A549 (cell line): ENCODE measurements at regions not wholly inside any gene's neighbourhood (a gene's known extent, or its start where the extent isn't known, plus 50 kb on each side); places are given as distances from the start of the nearest gene placed in this dataset.
A peak's percentile ranks its signal among the peaks of the same experiment; 100 is the strongest.

Experiments
- ATAC-seq, 2 experiments: fragments of 200-7000 bp in 1 of 2; fragments of >200 bp in 1 of 2; cut with Nextera tagmentation in 1 of 2; cut with Tn5 transposase in 1 of 2; 3 replicates each; pipeline versions ENCODE4 v1.8.0 to v1.9.1; 2018 to 2020; ENCODE audit warnings: mild to moderate bottlenecking in 1 of 2, moderate library complexity in 1 of 2
- CTCF ChIA-PET: fragments of 300-600 bp; sonication (Branson Sonifier 250); formaldehyde crosslinking; extraction: SDS; loops from one replicate; lab custom pipeline; 2021; ENCODE audit warnings: antibody characterized with exemption, inconsistent platforms; lab: Yijun Ruan, JAX
- POLR2A ChIA-PET: fragments of 350-600 bp; formaldehyde crosslinking; extraction: SDS; loops from one replicate; lab custom pipeline; 2021; ENCODE audit warnings: antibody characterized with exemption, inconsistent platforms; lab: Yijun Ruan, JAX
- DNase-seq, 2 experiments: peaks; one replicate each; pipeline versions ENCODE4 v3.0.0 to v3.0.0-alpha.2; 2011 to 2016; ENCODE audit warnings: low read depth in 1 of 2, low spot score in 1 of 2
- FAIRE-seq: peaks from 2 replicates; lab custom pipeline; 2011; peaks lifted over from hg19 to GRCh38; lab: Jason Lieb, UNC
- H3K27ac ChIP-seq, 2 experiments: fragments of >200 bp; sonication (Bioruptor Twin); formaldehyde crosslinking; 3 replicates each; pipeline ENCODE4 v1.5.1; 2016 to 2017
- H3K4me1 ChIP-seq: fragments of >200 bp; sonication (Bioruptor Twin); formaldehyde crosslinking; 3 replicates; pipeline ENCODE4 v1.6.1; 2016
- H3K4me2 ChIP-seq: fragments of >200 bp; sonication (Bioruptor Twin); formaldehyde crosslinking; 3 replicates; pipeline ENCODE4 v1.6.1; 2016
- H3K4me3 ChIP-seq: fragments of >200 bp; sonication (Bioruptor Twin); formaldehyde crosslinking; 3 replicates; pipeline ENCODE4 v1.5.1; 2016
- H3K9me3 ChIP-seq: fragments of >200 bp; sonication (Bioruptor Twin); formaldehyde crosslinking; 3 replicates; pipeline ENCODE4 v1.6.1; 2016
- BHLHE40 ChIP-seq: IDR thresholded peaks from 2 replicates; pipeline ENCODE4 v1.6.1; 2012; ENCODE audit warnings: low read depth, low read length, inconsistent platforms
- CBX2 ChIP-seq: fragments of 200-600 bp; sonication (generic); IDR thresholded peaks from 2 replicates; pipeline ENCODE4 v1.6.1; 2016; ENCODE audit warnings: low read depth, mild to moderate bottlenecking, borderline replicate concordance
- CBX8 ChIP-seq: fragments of 200-600 bp; sonication (generic); IDR thresholded peaks from 2 replicates; pipeline ENCODE4 v1.6.1; 2016
- CEBPB ChIP-seq, 2 experiments: fragments of >200 bp in 1 of 2; sonication (Bioruptor Twin) in 1 of 2; formaldehyde crosslinking in 1 of 2; IDR thresholded peaks; 2 replicates each; pipeline ENCODE4 v1.6.1; 2012 to 2016
- CHD2 ChIP-seq: fragments of 150-350 bp; IDR thresholded peaks from 2 replicates; pipeline ENCODE4 v1.6.1; 2014; ENCODE audit warnings: low read length; ENCODE audit not compliant: partially characterized antibody
- CHD4 ChIP-seq: fragments of 200-600 bp; sonication (generic); IDR thresholded peaks from 2 replicates; pipeline ENCODE4 v1.6.1; 2016; ENCODE audit warnings: antibody characterized with exemption, mild to moderate bottlenecking, borderline replicate concordance
- ELK1 ChIP-seq: fragments of 150-350 bp; IDR thresholded peaks from 2 replicates; pipeline ENCODE4 v1.6.1; 2014; ENCODE audit warnings: low read depth, mild to moderate bottlenecking, low read length
- FOSL2 ChIP-seq, 2 experiments: fragments of 450-650 bp in 1 of 2; fragments of >200 bp in 1 of 2; sonication (Bioruptor Twin) in 1 of 2; formaldehyde crosslinking; IDR thresholded peaks; 2 replicates each; pipeline versions ENCODE4 v1.5.0 to v1.6.1; 2016 to 2020; ENCODE audit warnings: mild to moderate bottlenecking in 1 of 2, moderate library complexity in 1 of 2
- FOXS1 ChIP-seq: fragments of 250-450 bp; sonication (Bioruptor Pico); IDR thresholded peaks from 2 replicates; pipeline ENCODE4 v1.5.0; 2020; ENCODE audit warnings: mild to moderate bottlenecking, moderate library complexity
- HMGXB4 ChIP-seq: fragments of 250-450 bp; sonication (Bioruptor Pico); IDR thresholded peaks from 2 replicates; pipeline ENCODE4 v1.5.0; 2021; ENCODE audit warnings: mild to moderate bottlenecking, moderate library complexity, borderline replicate concordance
- HOXA7 ChIP-seq: fragments of 250-450 bp; sonication (Bioruptor Pico); IDR thresholded peaks from 2 replicates; pipeline ENCODE4 v1.5.0; 2020; ENCODE audit warnings: mild to moderate bottlenecking, moderate library complexity
- JUNB ChIP-seq: fragments of >200 bp; sonication (Bioruptor Twin); formaldehyde crosslinking; IDR thresholded peaks from 2 replicates; pipeline ENCODE4 v1.6.1; 2016
- MAZ ChIP-seq: fragments of 150-350 bp; IDR thresholded peaks from 2 replicates; pipeline ENCODE4 v1.6.1; 2014; ENCODE audit warnings: antibody characterized with exemption, low read depth, low read length, borderline replicate concordance
- PBX3 ChIP-seq: IDR thresholded peaks from 2 replicates; pipeline ENCODE4 v1.6.1; 2012
- RAD21 ChIP-seq, 2 experiments: fragments of >200 bp in 1 of 2; sonication (Bioruptor Twin) in 1 of 2; formaldehyde crosslinking in 1 of 2; IDR thresholded peaks in 1 of 2; conservative IDR thresholded peaks in 1 of 2; 2 replicates in 1 of 2; 3 replicates in 1 of 2; pipeline ENCODE4 v1.6.1; 2012 to 2018; ENCODE audit warnings: inconsistent platforms in 1 of 2
- REST ChIP-seq: fragments of 200-600 bp; sonication (generic); IDR thresholded peaks from 2 replicates; pipeline ENCODE4 v1.6.1; 2016; ENCODE audit warnings: antibody characterized with exemption, mild to moderate bottlenecking, moderate library complexity
- ZC3H11A ChIP-seq: fragments of 450-650 bp; IDR thresholded peaks from 2 replicates; pipeline ENCODE4 v1.6.1; 2014; ENCODE audit warnings: antibody characterized with exemption, mild to moderate bottlenecking
- ZNF302 ChIP-seq: fragments of 250-450 bp; sonication (Bioruptor Pico); IDR thresholded peaks from 2 replicates; pipeline ENCODE4 v1.9.0; 2021; ENCODE audit warnings: inconsistent platforms, mild to moderate bottlenecking, moderate library complexity
- WGBS: methylation state at CpG from one replicate; pipeline ENCODE4 v1.1.6; 2017; ENCODE audit errors: missing lambda C conversion rate; 5-methylcytosine and 5-hydroxymethylcytosine counted together

- POLR2A ChIA-PET, result no interaction called here
- no peaks in the 10 kb centered on the region for H3K9me3 ChIP-seq
- no peak overlapping the region for H3K4me2 ChIP-seq
- no peak overlapping the region for H3K27ac ChIP-seq
- FAIRE-seq, result no peak
- no peak for ATAC-seq
- peaks cover 42% of the 10 kb centered on the region for H3K4me1 ChIP-seq
- WGBS, result 61% methylated on average over 3 of the region's 3 CpGs
- DNase-seq, result no peak
- TF ChIP-seq RAD21 (conservative IDR thresholded peaks at IDR 0.05 in 1 of 2, IDR thresholded peaks at IDR 0.05 in 1 of 2), result no peak
- no peak for TF ChIP-seq CEBPB (IDR thresholded peaks at IDR 0.05)
- no peak for TF ChIP-seq FOXS1 (CRISPR knock-in tag)
- no peak for TF ChIP-seq CBX8
- TF ChIP-seq ZNF302, result no peak
- no peak for TF ChIP-seq CHD4
- TF ChIP-seq REST, result no peak
- TF ChIP-seq ELK1, result no peak
- TF ChIP-seq, all 56 proteins: peak for 0
- no peak overlapping the region for H3K4me3 ChIP-seq
- CTCF ChIA-PET, result no interaction called here
These were observed 160.8 kb downstream of the MYCN start for GRCh38 chr2:16101196-16101595.

- WGBS, result 26% methylated on average over 1 of the region's 1 CpG
- no peaks in the 10 kb centered on the region for H3K9me3 ChIP-seq
- POLR2A ChIA-PET, result no interaction called here
- TF ChIP-seq HOXA7 (CRISPR knock-in tag) (no peak), JUNB (no peak), MAZ (no peak), FOSL2 (IDR thresholded peaks at IDR 0.05) (no peak), FOSL2 (CRISPR knock-in tag; IDR thresholded peaks at IDR 0.05) (peak; percentile 14; the same call in 1 of the 2 replicates), ZC3H11A (no peak), PBX3 (no peak)
- TF ChIP-seq, all 56 proteins: peak for 1
- H3K4me1 ChIP-seq, result peaks cover 39% of the 10 kb centered on the region
- FAIRE-seq, result peak; percentile 46
- CTCF ChIA-PET, result no interaction called here
- H3K4me3 ChIP-seq, result no peak overlapping the region
- H3K4me2 ChIP-seq, result peak overlapping the region; percentile 25; the same call in 2 of the 3 replicates
- peak in 1 of 2 experiments; percentile 54; a peak in 3 of 6 replicates for ATAC-seq
- peak; percentile 36 to 38 for DNase-seq
- no peak overlapping the region; a peak in 1 of 6 replicates for H3K27ac ChIP-seq
These were observed 159.7 kb downstream of the MYCN start for GRCh38 chr2:16100006-16100405.

- ChIA-PET POLR2A (no interaction called here), CTCF (no interaction called here)
- no peak for DNase-seq
- ATAC-seq, result no peak
- WGBS, result 80% methylated on average over 2 of the region's 2 CpGs
- no peak overlapping the region for H3K4me2 ChIP-seq
- peaks cover 33% of the 10 kb centered on the region for H3K4me1 ChIP-seq
- TF ChIP-seq RAD21 (conservative IDR thresholded peaks at IDR 0.05 in 1 of 2, IDR thresholded peaks at IDR 0.05 in 1 of 2), result no peak
- TF ChIP-seq CHD2, result no peak
- TF ChIP-seq HMGXB4, result no peak
- TF ChIP-seq CBX2, result no peak
- no peak for TF ChIP-seq JUNB
- TF ChIP-seq BHLHE40, result no peak
- no peak overlapping the region for H3K27ac ChIP-seq
- FAIRE-seq, result no peak
- H3K9me3 ChIP-seq, result no peaks in the 10 kb centered on the region
- H3K4me3 ChIP-seq, result no peak overlapping the region
These were observed 159.0 kb downstream of the MYCN start for GRCh38 chr2:16099326-16099725.
